ENCODE measurements at regions not wholly inside any gene's neighbourhood (a gene's known extent, or its start where the extent isn't known, plus 50 kb on each side); places are given as distances from the start of the nearest gene placed in this dataset.

DNA sequence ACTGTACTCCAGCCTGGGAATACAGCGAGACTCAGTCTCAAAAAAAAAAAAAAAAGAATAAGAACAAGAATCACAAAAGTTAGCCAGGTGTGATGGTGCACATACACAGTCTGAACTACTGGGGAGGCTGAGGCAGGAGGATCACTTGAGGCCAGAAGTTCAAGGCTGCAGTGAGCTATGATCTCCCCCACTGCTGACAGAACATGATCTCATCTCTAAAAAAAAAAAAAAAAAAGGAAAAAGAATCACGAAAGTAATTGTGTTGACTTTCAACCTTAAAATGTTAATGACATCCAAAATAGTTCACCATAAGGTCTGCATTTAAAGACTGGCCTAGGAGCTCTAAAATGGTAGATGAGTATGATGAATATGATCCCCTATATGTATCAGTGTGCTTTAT lies 68.0 kb upstream of the MAP4 start:
- TF ChIP-seq, protein P1, sequence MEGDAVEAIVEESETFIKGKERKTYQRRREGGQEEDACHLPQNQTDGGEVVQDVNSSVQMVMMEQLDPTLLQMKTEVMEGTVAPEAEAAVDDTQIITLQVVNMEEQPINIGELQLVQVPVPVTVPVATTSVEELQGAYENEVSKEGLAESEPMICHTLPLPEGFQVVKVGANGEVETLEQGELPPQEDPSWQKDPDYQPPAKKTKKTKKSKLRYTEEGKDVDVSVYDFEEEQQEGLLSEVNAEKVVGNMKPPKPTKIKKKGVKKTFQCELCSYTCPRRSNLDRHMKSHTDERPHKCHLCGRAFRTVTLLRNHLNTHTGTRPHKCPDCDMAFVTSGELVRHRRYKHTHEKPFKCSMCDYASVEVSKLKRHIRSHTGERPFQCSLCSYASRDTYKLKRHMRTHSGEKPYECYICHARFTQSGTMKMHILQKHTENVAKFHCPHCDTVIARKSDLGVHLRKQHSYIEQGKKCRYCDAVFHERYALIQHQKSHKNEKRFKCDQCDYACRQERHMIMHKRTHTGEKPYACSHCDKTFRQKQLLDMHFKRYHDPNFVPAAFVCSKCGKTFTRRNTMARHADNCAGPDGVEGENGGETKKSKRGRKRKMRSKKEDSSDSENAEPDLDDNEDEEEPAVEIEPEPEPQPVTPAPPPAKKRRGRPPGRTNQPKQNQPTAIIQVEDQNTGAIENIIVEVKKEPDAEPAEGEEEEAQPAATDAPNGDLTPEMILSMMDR (IDR thresholded peaks at IDR 0.05; ENCODE audit: low read depth, low read length): no peak
- TF ChIP-seq EZH2phosphoT487 (IDR thresholded peaks at IDR 0.05; ENCODE audit: low read depth): no peak
